ENCODE measurements at regions not wholly inside any gene's neighbourhood (a gene's known extent, or its start where the extent isn't known, plus 50 kb on each side); places are given as distances from the start of the nearest gene placed in this dataset.

DNA sequence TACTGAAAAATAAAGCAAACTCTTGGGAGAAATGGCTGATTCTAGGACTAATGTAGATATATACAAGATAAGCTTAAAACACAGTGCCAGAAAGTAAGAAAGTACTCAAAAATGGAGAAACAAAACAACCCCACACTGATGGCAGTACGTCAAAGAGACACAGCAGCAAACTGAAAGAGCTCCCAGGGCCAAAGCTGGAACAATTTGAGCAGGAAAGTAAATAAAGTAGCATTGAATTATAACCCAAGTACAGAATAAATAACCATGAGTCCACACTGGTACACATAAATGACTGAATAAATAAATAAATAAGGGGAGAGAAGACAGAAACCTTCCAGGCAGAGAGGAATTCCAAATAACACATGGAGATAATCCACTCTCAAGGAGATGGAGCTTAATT, 120.9 kb downstream of the GLUL start:
- no TSS peak for BruUV-seq (replicated peaks)

More for the DNA sequence above, 120.9 kb downstream of the GLUL start:
- ChIA-PET POLR2A (interaction anchor here (0.6 to 2.1 kb wide), 5 partner anchors 9 to 119 kb away, joined by 3 to 7 read pairs (median 5); no protein-coding TSS in a partner anchor), CTCF (ENCODE audit: low intra/inter-chr PET ratio) (no interaction called here)
- DNase-seq (ENCODE audit: extremely low read depth in 1 of 4, low spot score in 3 of 4) (no peak), FAIRE-seq (no peak), ATAC-seq (no peak)
- H3K27ac ChIP-seq (ENCODE audit: extremely low read depth, low read depth, low read length): no peak overlapping the region
- H3K27me3 ChIP-seq (ENCODE audit: control insufficient read depth in 2 of 2, insufficient read depth in 2 of 2, low read length in 2 of 2): no peaks in the 10 kb centered on the region
- no peak overlapping the region for H3K4me2 ChIP-seq (ENCODE audit: insufficient read depth, low read length)
- peaks cover 0 to 24% of the 10 kb centered on the region in 2 experiments; a peak in 4 of 5 replicates for H3K4me1 ChIP-seq (replicated peaks in 1 of 2; ENCODE audit: control insufficient read depth in 2 of 2, insufficient read depth in 2 of 2, low read length in 2 of 2)
- H2AFZ ChIP-seq (ENCODE audit: low read depth, low read length): peak overlapping the region; percentile 18; the same call in 1 of the 2 replicates
- H3K9me3 ChIP-seq (replicated peaks; ENCODE audit: control insufficient read depth, insufficient read depth, low read depth, low read length): no peaks in the 10 kb centered on the region
- 64% methylated on average over 1 of the region's 1 CpG for WGBS (ENCODE audit: insufficient coverage, low coverage, missing lambda C conversion rate)
- no peak for TF ChIP-seq ESRRA (IDR thresholded peaks at IDR 0.05; ENCODE audit: borderline replicate concordance, low read depth)
- TF ChIP-seq, protein P1, sequence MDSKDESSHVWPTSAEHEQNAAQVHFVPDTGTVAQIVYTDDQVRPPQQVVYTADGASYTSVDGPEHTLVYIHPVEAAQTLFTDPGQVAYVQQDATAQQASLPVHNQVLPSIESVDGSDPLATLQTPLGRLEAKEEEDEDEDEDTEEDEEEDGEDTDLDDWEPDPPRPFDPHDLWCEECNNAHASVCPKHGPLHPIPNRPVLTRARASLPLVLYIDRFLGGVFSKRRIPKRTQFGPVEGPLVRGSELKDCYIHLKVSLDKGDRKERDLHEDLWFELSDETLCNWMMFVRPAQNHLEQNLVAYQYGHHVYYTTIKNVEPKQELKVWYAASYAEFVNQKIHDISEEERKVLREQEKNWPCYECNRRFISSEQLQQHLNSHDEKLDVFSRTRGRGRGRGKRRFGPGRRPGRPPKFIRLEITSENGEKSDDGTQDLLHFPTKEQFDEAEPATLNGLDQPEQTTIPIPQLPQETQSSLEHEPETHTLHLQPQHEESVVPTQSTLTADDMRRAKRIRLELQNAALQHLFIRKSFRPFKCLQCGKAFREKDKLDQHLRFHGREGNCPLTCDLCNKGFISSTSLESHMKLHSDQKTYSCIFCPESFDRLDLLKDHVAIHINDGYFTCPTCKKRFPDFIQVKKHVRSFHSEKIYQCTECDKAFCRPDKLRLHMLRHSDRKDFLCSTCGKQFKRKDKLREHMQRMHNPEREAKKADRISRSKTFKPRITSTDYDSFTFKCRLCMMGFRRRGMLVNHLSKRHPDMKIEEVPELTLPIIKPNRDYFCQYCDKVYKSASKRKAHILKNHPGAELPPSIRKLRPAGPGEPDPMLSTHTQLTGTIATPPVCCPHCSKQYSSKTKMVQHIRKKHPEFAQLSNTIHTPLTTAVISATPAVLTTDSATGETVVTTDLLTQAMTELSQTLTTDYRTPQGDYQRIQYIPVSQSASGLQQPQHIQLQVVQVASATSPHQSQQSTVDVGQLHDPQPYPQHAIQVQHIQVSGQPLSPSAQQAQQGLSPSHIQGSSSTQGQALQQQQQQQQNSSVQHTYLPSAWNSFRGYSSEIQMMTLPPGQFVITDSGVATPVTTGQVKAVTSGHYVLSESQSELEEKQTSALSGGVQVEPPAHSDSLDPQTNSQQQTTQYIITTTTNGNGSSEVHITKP (IDR thresholded peaks at IDR 0.05; ENCODE audit: partially characterized antibody): no peak
- no peak overlapping the region for H3K4me3 ChIP-seq
- no peaks in the 10 kb centered on the region for H3K79me2 ChIP-seq (ENCODE audit: control insufficient read depth, insufficient read depth, low read length)
- in situ Hi-C loops (cut with MboI): no loop called here
- H4K20me1 ChIP-seq (replicated peaks; ENCODE audit: control insufficient read depth, insufficient read depth, low read length): no peaks in the 10 kb centered on the region
- no peaks in the 10 kb centered on the region for H3K9me1 ChIP-seq (ENCODE audit: control insufficient read depth, insufficient read depth, low read length)
- H3K36me3 ChIP-seq (ENCODE audit: control insufficient read depth, insufficient read depth, low read length): no peaks in the 10 kb centered on the region
- intact Hi-C loops (cut with micrococcal nuclease): no loop called here
- H3K9ac ChIP-seq (ENCODE audit: insufficient read depth in 1 of 2, low read depth in 2 of 2, low read length in 2 of 2): no peak overlapping the region

Data from K562 (cell line).